ENCODE measurements at regions not wholly inside any gene's neighbourhood (a gene's known extent, or its start where the extent isn't known, plus 50 kb on each side); places are given as distances from the start of the nearest gene placed in this dataset.
"Not testable (repeated sequence)": the region's sequence is repeated elsewhere in the genome, so short reads cannot be mapped to it uniquely, and the experiment has no call there.

DNA sequence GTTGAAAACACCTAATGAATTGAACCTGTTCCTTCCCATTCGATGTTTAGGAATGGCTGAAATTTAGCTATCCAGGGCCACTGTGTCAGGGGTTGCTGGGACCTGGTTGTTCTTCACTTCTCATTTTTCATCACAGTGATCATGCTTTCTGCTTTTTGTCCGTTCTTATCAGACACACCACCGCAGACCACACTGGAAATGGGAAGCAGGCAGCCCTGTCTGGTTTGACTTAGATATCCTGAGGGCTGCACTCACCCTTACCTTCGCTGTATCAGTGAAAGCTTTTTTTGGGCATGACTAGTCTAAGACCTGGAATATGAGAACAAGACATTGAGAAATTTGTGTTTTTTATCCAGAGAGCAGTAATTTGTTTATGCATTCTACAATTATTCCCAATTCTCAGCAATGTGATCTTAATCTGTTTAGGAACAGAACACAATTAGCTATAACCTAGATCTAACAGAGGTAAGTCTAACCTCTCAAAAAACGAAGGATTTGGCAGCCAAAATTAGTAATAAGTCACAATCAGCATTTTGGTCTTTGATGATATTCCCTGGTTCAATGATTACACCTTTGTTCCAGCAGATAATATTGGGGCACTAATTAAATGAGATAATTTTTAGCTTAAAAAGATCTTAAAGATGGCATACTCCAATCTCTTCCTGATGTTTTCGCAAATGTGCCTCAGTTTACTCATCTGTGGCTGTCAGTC, 126.0 kb upstream of the GOT2 start:
- H3K4me3 ChIP-seq: no peak overlapping the region
- DNase-seq: no peak
- 52 to 61% methylated on average over 6 of the region's 6 CpGs for WGBS, 2 donors
- H3K4me1 ChIP-seq: no peaks in the 10 kb centered on the region
- H3K36me3 ChIP-seq: no peaks in the 10 kb centered on the region
- H3K27ac ChIP-seq: no peak overlapping the region
- no peak for TF ChIP-seq POLR2A (IDR thresholded peaks at IDR 0.05)
- TF ChIP-seq CTCF (IDR thresholded peaks at IDR 0.05): no peak
- TF ChIP-seq EP300 (IDR thresholded peaks at IDR 0.05): no peak
- no peak for TF ChIP-seq POLR2AphosphoS5 (IDR thresholded peaks at IDR 0.05)
- ATAC-seq (ENCODE audit: low FRiP score in 2 of 2): no peak
- no peaks in the 10 kb centered on the region for H3K27me3 ChIP-seq
- no peaks in the 10 kb centered on the region for H3K9me3 ChIP-seq

GRCh38 chr16:58858577-58858976, 124.5 kb upstream of the GOT2 start:
- not testable (repeated sequence) for H3K27me3 ChIP-seq; ATAC-seq (ENCODE audit: low FRiP score in 2 of 2); H3K27ac ChIP-seq; DNase-seq; H3K9me3 ChIP-seq; H3K36me3 ChIP-seq; H3K4me3 ChIP-seq; H3K4me1 ChIP-seq

GRCh38 chr16:58855291-58855863, 121.3 kb upstream of the GOT2 start:
- Histone ChIP-seq H3K27me3 (no peaks in the 10 kb centered on the region), H3K27ac (no peak overlapping the region), H3K36me3 (no peaks in the 10 kb centered on the region), H3K4me3 (no peak overlapping the region), H3K9me3 (no peaks in the 10 kb centered on the region), H3K4me1 (no peaks in the 10 kb centered on the region)
- DNase-seq (no peak), ATAC-seq (ENCODE audit: low FRiP score in 2 of 2) (no peak)
- no peak for TF ChIP-seq POLR2AphosphoS5 (IDR thresholded peaks at IDR 0.05)
- TF ChIP-seq CTCF (IDR thresholded peaks at IDR 0.05): no peak
- no peak for TF ChIP-seq POLR2A (IDR thresholded peaks at IDR 0.05)
- TF ChIP-seq EP300 (IDR thresholded peaks at IDR 0.05): no peak
- 75 to 76% methylated on average over 5 of the region's 5 CpGs for WGBS, 2 donors

DNA sequence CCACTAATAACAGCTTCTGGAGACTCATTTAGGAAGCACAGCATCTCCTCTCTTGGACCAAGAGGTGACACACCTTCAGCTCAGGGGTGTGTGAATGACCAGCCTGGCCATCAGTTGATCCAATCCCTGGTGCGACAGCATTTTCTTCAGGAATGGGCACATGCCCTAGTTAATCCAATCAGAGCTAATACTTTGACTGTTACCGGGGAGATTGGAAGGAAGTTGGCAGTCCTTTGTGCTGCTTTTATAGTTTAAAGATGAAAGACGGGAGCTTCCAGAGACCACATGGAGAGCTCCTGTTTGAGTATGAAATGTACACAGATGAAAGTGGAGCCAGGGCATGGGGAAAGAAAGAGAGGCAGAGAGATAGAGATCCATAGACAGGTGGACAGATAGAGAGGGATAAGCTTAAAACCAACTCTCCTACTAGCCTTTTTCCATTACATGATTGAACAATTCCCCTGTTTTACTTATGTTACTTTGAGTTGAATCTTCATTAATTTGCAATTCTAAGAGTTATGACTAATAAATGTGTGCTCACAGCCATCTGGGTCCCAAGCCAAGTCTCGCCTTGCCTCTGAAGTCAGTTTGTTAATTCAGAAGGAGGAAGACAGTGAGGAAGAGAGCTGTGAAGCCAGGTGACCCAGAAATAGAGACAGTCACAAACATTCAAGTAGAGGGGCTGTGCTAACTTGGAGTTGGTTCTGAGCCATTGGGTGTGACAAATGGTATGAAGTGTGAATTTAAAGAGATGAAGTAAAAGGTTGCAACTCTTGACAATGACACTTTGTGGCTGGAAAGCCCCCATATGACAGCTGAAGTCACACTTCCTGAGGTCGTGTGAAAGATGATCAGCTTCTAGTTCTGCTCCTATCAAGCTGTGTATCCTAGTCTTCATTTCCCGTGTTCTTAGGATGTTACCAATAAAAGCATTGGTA, 120.0 kb upstream of the GOT2 start:
- Histone ChIP-seq H3K36me3 (no peaks in the 10 kb centered on the region), H3K9me3 (no peaks in the 10 kb centered on the region), H3K27ac (no peak overlapping the region), H3K4me3 (no peak overlapping the region), H3K4me1 (no peaks in the 10 kb centered on the region), H3K27me3 (no peaks in the 10 kb centered on the region)
- ATAC-seq (ENCODE audit: low FRiP score in 2 of 2) (no peak), DNase-seq (no peak)
- no peak for TF ChIP-seq EP300 (IDR thresholded peaks at IDR 0.05)
- TF ChIP-seq POLR2A (IDR thresholded peaks at IDR 0.05): no peak
- no peak for TF ChIP-seq POLR2AphosphoS5 (IDR thresholded peaks at IDR 0.05)
- TF ChIP-seq CTCF (IDR thresholded peaks at IDR 0.05): no peak
- WGBS, 2 donors: 63 to 70% methylated on average over 6 of the region's 6 CpGs

DNA sequence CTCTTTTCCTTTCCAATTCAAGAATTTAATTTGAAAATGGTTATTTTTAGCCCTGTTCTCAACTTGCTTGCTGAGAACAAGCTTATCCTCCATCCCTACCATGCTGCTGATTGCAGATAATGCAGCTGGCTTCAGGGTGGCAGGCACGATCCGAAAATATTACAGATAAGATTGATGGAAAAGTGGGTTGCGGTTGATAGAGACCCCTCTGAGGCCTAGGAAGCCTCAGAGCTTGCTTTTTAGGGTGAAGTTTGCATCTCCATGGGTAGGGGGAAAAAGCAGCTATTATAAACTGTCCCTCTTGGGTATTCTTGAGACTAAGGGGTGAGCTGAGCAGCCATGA, 116.5 kb upstream of the GOT2 start:
- H3K4me3 ChIP-seq: no peak overlapping the region
- 49 to 53% methylated on average over 3 of the region's 3 CpGs for WGBS, 2 donors
- no peak overlapping the region for H3K27ac ChIP-seq
- H3K27me3 ChIP-seq: no peaks in the 10 kb centered on the region
- no peaks in the 10 kb centered on the region for H3K9me3 ChIP-seq
- no peak for ATAC-seq (ENCODE audit: low FRiP score in 2 of 2)
- H3K4me1 ChIP-seq: no peaks in the 10 kb centered on the region
- DNase-seq: no peak
- no peak for TF ChIP-seq EP300 (IDR thresholded peaks at IDR 0.05)
- no peak for TF ChIP-seq CTCF (IDR thresholded peaks at IDR 0.05)
- TF ChIP-seq POLR2AphosphoS5 (IDR thresholded peaks at IDR 0.05): no peak
- TF ChIP-seq POLR2A (IDR thresholded peaks at IDR 0.05): no peak
- H3K36me3 ChIP-seq: no peaks in the 10 kb centered on the region

Measured in upper lobe of left lung (tissue), 6 donors.